ENCODE measurements at regions not wholly inside any gene's neighbourhood (a gene's known extent, or its start where the extent isn't known, plus 50 kb on each side); places are given as distances from the start of the nearest gene placed in this dataset.

DNA sequence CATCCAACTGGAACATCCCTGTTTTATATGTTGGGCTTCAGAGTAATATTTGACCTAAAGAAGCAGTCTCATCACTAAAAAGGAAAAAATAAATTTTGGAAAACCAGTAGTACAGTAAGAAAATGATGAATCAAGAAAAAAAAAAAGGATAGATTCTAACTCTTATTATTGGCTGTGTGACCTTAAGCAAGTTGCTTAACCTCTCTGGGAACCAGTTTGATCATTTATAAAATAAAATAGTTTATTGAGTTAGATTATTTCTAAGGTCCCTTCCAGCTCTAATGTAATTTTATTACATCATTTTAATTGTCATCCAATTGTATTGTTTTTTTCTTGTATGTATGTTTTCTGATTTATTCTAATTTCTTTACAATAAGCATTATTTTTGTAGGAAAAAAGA lies 127.0 kb downstream of the PRELID2 start:
- TF ChIP-seq, protein P1, sequence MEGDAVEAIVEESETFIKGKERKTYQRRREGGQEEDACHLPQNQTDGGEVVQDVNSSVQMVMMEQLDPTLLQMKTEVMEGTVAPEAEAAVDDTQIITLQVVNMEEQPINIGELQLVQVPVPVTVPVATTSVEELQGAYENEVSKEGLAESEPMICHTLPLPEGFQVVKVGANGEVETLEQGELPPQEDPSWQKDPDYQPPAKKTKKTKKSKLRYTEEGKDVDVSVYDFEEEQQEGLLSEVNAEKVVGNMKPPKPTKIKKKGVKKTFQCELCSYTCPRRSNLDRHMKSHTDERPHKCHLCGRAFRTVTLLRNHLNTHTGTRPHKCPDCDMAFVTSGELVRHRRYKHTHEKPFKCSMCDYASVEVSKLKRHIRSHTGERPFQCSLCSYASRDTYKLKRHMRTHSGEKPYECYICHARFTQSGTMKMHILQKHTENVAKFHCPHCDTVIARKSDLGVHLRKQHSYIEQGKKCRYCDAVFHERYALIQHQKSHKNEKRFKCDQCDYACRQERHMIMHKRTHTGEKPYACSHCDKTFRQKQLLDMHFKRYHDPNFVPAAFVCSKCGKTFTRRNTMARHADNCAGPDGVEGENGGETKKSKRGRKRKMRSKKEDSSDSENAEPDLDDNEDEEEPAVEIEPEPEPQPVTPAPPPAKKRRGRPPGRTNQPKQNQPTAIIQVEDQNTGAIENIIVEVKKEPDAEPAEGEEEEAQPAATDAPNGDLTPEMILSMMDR (IDR thresholded peaks at IDR 0.05; ENCODE audit: insufficient read depth, low read depth, low read length, missing control alignments), result no peak
- H3K4me3 ChIP-seq (ENCODE audit: low read depth, low read length), result no peak overlapping the region
- no peak for DNase-seq (ENCODE audit: low read depth)

DNA sequence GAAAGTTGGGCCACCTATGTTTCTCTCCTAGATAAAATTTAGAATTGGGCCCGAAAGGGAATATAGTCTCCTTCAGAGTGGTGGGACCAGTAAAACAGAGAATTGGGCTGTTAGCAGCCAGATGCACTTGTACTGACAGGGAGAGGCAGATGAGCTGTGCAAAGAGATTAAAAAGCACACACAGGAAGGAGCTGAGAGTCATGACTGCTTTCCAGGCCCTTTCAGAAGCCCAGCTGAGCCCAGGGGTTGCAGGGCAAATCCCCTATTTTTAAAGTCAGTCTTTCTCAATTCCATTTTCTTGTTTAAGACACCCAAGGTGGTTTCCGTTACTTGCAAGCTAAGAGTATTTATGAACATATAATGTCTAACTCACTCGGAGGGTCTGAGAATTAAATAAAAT lies 130.4 kb downstream of the PRELID2 start:
- no peak overlapping the region for H3K4me3 ChIP-seq (ENCODE audit: low read depth, low read length)
- no peak for DNase-seq (ENCODE audit: low read depth)
- TF ChIP-seq, protein P1 (IDR thresholded peaks at IDR 0.05; ENCODE audit: insufficient read depth, low read depth, low read length, missing control alignments), result no peak

DNA sequence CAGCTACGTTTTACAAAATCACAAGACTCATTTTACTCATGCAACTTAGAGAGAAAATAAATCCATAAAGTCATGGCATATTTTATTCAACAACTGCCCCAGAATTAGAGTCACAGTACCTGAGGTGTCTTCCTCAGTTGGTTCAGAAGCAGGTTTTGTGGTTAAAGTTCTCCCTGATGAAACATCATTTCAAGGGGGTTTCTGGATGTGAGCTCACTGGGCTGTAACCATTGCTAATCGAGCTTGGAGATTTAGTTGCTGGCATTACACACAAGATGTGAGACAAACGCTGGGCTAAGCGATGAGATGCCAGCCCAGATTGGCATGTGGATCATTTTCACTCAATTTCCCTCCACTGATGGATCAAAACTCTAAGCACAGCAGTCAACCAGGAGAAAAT lies 131.3 kb downstream of the PRELID2 start:
- H3K4me3 ChIP-seq (ENCODE audit: low read depth, low read length), result no peak overlapping the region
- DNase-seq (ENCODE audit: low read depth), result no peak
- TF ChIP-seq, protein P1 (IDR thresholded peaks at IDR 0.05; ENCODE audit: insufficient read depth, low read depth, low read length, missing control alignments), result no peak

DNA sequence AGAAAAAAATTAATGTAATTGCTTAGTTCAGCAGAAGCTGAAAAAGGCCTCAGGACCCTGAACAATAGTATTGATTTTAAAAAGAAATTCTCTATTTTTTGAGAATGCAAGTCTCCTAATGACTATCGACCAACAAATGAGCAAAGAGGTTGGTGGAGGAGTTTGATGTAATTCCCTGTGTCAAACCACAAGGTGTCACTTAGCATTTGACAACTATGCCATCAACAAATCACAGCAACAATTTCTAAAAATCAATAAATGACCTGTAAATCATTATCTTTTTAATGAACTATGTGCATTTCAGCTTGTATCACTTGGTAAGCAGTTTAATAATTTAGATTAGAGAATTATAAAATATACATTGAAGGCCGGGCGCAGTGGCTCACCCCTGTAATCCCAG lies 133.7 kb downstream of the PRELID2 start:
- DNase-seq (ENCODE audit: low read depth), result no peak
- TF ChIP-seq, protein P1 (IDR thresholded peaks at IDR 0.05; ENCODE audit: insufficient read depth, low read depth, low read length, missing control alignments), result no peak
- H3K4me3 ChIP-seq (ENCODE audit: low read depth, low read length), result no peak overlapping the region

DNA sequence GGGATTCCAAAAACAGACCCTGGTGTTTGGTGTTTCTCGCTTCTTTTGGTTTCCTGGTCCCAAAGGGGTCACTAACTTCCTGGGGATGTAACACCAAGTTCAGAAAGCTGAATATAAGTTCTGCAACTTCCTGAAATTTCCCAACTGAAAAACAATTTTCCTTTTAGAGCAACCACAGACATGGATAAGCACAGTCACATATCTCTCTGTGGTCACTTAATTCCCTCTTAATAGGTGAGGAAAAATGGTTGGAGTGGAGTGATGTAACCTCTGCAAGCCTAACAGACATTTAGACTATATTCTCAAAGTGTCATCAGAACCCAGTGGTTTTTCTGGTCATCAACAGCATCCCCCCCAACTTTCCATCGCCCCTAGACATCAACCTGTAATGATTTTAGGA lies 135.3 kb downstream of the PRELID2 start:
- TF ChIP-seq, protein P1 (IDR thresholded peaks at IDR 0.05; ENCODE audit: insufficient read depth, low read depth, low read length, missing control alignments), result no peak
- H3K4me3 ChIP-seq (ENCODE audit: low read depth, low read length), result no peak overlapping the region

DNA sequence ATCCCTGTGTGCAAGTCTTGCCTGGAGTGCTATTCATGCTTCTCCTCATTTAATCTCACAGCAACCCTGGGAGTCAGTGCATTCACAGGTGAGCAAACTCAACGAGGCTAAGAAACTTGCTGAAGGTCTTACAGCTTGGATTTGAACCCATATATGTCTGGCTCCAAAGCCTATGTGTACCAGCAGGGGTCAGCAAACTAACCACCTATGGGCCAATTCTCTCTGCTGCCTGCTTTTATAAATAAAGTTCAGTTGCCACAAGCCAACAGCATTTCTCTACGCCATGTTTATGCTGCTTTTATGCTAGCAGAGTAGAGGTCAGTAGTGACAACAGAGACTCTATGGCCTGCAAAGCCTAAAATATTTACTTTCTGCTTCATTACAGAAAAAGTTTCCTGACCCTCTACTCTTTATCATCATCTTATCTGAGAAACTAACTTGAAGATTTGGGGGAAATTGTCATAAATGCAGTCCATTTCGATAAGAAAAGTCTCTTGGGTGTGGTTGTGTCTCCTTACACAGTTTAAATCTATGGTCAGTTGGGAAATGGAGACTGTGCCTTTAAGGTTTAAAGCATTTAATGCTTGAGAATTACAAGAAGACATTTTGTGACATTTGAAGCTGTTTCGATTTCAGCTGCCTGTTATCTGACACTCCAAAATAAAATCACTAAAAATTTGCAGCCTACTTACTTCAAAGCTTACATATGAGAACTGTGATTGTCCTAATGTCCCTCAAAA lies 137.7 kb downstream of the PRELID2 start:
- H3K4me3 ChIP-seq (ENCODE audit: low read depth, low read length), result no peak overlapping the region
- DNase-seq (ENCODE audit: low read depth), result peak; percentile 58

More for the DNA sequence above, 135.3 kb downstream of the PRELID2 start:
- DNase-seq (ENCODE audit: low read depth), result no peak

More for the DNA sequence above, 137.7 kb downstream of the PRELID2 start:
- TF ChIP-seq, protein P1 (IDR thresholded peaks at IDR 0.05; ENCODE audit: insufficient read depth, low read depth, low read length, missing control alignments), result peak; percentile 60
